Trophoblast cell (in vitro differentiated cells and primary cell): ENCODE measurements at regions not wholly inside any gene's neighbourhood (a gene's known extent, or its start where the extent isn't known, plus 50 kb on each side); places are given as distances from the start of the nearest gene placed in this dataset.

Source experiments
- DNase-seq, 2 donors: peaks; one replicate each; pipeline ENCODE4 v3.0.0-alpha.2; 2016
- H2AFZ ChIP-seq: 2 replicates; pipeline ENCODE4 v1.6.1; 2013; ENCODE audit warnings: low read length, moderate library complexity, mild to moderate bottlenecking; ENCODE audit not compliant: insufficient read depth, poor library complexity
- H2AK5ac ChIP-seq: 2 replicates; pipeline ENCODE4 v1.6.1; 2013; ENCODE audit warnings: mild to moderate bottlenecking, low read length
- H2BK120ac ChIP-seq: 2 replicates; pipeline ENCODE4 v1.6.1; 2013; ENCODE audit warnings: low read length, mild to moderate bottlenecking, moderate library complexity; ENCODE audit not compliant: insufficient read depth, poor library complexity
- H2BK12ac ChIP-seq: 2 replicates; pipeline ENCODE4 v1.6.1; 2013; ENCODE audit warnings: mild to moderate bottlenecking, low read length, moderate library complexity
- H2BK5ac ChIP-seq: 2 replicates; pipeline ENCODE4 v1.6.1; 2013; ENCODE audit warnings: low read length, low read depth, moderate library complexity, mild to moderate bottlenecking; ENCODE audit not compliant: poor library complexity
- H3K14ac ChIP-seq: 2 replicates; pipeline ENCODE4 v1.6.1; 2013; ENCODE audit warnings: mild to moderate bottlenecking, low read length
- H3K18ac ChIP-seq: 2 replicates; pipeline ENCODE4 v1.6.1; 2013; ENCODE audit warnings: mild to moderate bottlenecking, low read length
- H3K23ac ChIP-seq: 2 replicates; pipeline ENCODE4 v1.6.1; 2013; ENCODE audit warnings: low read length
- H3K27ac ChIP-seq: 2 replicates; pipeline ENCODE4 v1.5.1; 2013; ENCODE audit warnings: low read depth, mild to moderate bottlenecking, inconsistent platforms, low read length, moderate library complexity
- H3K27me3 ChIP-seq: 2 replicates; pipeline ENCODE4 v1.6.1; 2013; ENCODE audit warnings: inconsistent platforms, mild to moderate bottlenecking, low read length, moderate library complexity; ENCODE audit not compliant: insufficient read depth
- H3K36me3 ChIP-seq, 2 experiments: 1 replicate in 1 of 2; 2 replicates in 1 of 2; pipeline ENCODE4 v1.6.1; 2013; ENCODE audit warnings: low read length in 2 of 2, mild to moderate bottlenecking in 2 of 2, moderate library complexity in 1 of 2; ENCODE audit not compliant: insufficient read depth in 2 of 2, control insufficient read depth in 1 of 2
- H3K4ac ChIP-seq: 2 replicates; pipeline ENCODE4 v1.6.1; 2013; ENCODE audit warnings: low read depth, mild to moderate bottlenecking, low read length, moderate library complexity
- H3K4me1 ChIP-seq, 2 experiments: 1 replicate in 1 of 2; 2 replicates in 1 of 2; pipeline ENCODE4 v1.6.1; 2013; ENCODE audit warnings: low read length in 2 of 2, mild to moderate bottlenecking in 2 of 2, moderate library complexity in 1 of 2; ENCODE audit not compliant: insufficient read depth in 2 of 2, control insufficient read depth in 1 of 2
- H3K4me2 ChIP-seq: 2 replicates; pipeline ENCODE4 v1.6.1; 2013; ENCODE audit warnings: inconsistent platforms, mild to moderate bottlenecking, low read length, moderate library complexity
- H3K4me3 ChIP-seq: 2 replicates; pipeline ENCODE4 v1.5.1; 2013; ENCODE audit warnings: mild to moderate bottlenecking, low read depth, low read length, inconsistent platforms
- H3K79me1 ChIP-seq: one replicate; pipeline ENCODE4 v1.6.1; 2013; ENCODE audit warnings: low read length
- H3K79me2 ChIP-seq: 2 replicates; pipeline ENCODE4 v1.6.1; 2013; ENCODE audit warnings: low read length, mild to moderate bottlenecking; ENCODE audit not compliant: control insufficient read depth, insufficient read depth, poor library complexity
- H3K9ac ChIP-seq: 2 replicates; pipeline ENCODE4 v1.6.1; 2013; ENCODE audit warnings: mild to moderate bottlenecking, low read length
- H3K9me3 ChIP-seq: 2 replicates; pipeline ENCODE4 v1.6.1; 2013; ENCODE audit warnings: low read depth, mild to moderate bottlenecking, control low read depth, inconsistent platforms, low read length; ENCODE audit not compliant: insufficient read depth
- H4K12ac ChIP-seq: 2 replicates; pipeline ENCODE4 v1.6.1; 2013; ENCODE audit warnings: low read depth, mild to moderate bottlenecking, low read length, moderate library complexity
- H4K8ac ChIP-seq: 2 replicates; pipeline ENCODE4 v1.6.1; 2013; ENCODE audit warnings: low read depth, mild to moderate bottlenecking, low read length, moderate library complexity
- H4K91ac ChIP-seq: one replicate; pipeline ENCODE4 v1.6.1; 2013; ENCODE audit warnings: low read depth, mild to moderate bottlenecking, low read length, moderate library complexity
- WGBS: extraction: QIAGEN DNeasy Blood & Tissue Kit; methylation state at CpG from one replicate; pipeline ENCODE4 v1.1.7; 2013; ENCODE audit warnings: missing lambda C conversion rate; ENCODE audit not compliant: insufficient read length, insufficient coverage; ENCODE audit errors: extremely low coverage; 5-methylcytosine and 5-hydroxymethylcytosine counted together

DNA sequence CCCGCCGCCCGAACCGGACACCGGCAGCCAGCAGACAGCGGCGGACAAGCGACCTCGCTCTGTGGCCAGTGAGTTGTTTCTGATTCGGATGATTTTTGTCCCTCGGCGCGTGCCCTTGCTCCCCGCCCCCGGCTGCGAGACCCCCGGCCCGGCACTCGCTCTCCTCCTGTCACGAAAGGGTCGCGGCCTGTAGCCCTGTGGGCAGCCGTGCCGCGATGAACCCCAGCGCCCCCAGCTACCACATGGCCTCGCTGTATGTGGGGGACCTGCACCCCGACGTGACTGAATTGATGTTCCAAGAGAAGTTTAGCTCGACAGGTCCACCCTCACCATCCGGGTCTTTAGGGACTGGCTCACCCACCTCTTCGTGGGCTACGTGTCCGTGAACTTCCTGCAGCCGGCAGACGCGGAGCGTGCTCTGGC, 1257.5 kb upstream of the ACVR2A start:
- H3K9ac ChIP-seq = no peak overlapping the region
- WGBS = no CpG with 5 or more reads among the region's 38 CpGs
- no peaks in the 10 kb centered on the region for H3K4me1 ChIP-seq

DNA sequence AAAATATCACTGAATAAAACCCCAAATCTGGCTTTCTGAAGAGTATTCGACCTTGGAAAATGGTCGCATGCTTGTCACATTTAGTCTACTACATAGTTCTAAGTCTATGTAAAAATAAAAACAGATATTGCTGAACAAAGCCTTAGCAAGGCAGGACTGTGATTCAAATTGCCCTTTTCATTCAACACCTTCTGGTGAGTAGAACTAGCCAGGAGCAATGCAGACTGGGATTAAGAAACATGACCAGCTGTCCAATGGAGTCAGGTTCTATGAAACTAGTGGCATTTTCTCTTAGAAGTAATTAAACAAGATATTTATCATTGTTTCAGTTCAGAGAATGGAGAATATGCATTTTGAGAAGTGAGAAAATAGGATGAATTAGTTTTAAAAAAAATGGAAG, 1260.5 kb upstream of the ACVR2A start:
- Histone ChIP-seq H3K4me1 (no peaks in the 10 kb centered on the region), H3K4me3 (no peak overlapping the region), H3K18ac (no peak overlapping the region), H3K9me3 (peaks cover 4% of the 10 kb centered on the region), H3K36me3 (no peaks in the 10 kb centered on the region), H2AFZ (no peak overlapping the region), H3K79me2 (no peaks in the 10 kb centered on the region), H4K8ac (no peak overlapping the region), H3K4me2 (no peak overlapping the region), H4K91ac (no peak overlapping the region), H2BK120ac (no peak overlapping the region), H3K23ac (no peak overlapping the region), H3K9ac (no peak overlapping the region), H2AK5ac (no peak overlapping the region), H3K27ac (no peak overlapping the region), H3K14ac (no peak overlapping the region), H2BK12ac (no peak overlapping the region), H3K4ac (no peak overlapping the region), H4K12ac (no peak overlapping the region), H3K27me3 (no peaks in the 10 kb centered on the region), H2BK5ac (no peak overlapping the region), H3K79me1 (no peaks in the 10 kb centered on the region)
- DNase-seq = no peak
- WGBS = no CpG with 5 or more reads among the region's 2 CpGs

More for the DNA sequence above, 1257.5 kb upstream of the ACVR2A start:
- no peak overlapping the region for H3K4me2 ChIP-seq
- H2BK5ac ChIP-seq = no peak overlapping the region
- H3K4me3 ChIP-seq = no peak overlapping the region
- no peak overlapping the region for H2BK12ac ChIP-seq
- H3K9me3 ChIP-seq = peaks cover 4% of the 10 kb centered on the region
- H3K4ac ChIP-seq = no peak overlapping the region
- H3K79me2 ChIP-seq = no peaks in the 10 kb centered on the region
- no peak overlapping the region for H3K27ac ChIP-seq
- no peak overlapping the region for H2BK120ac ChIP-seq
- no peak overlapping the region for H4K12ac ChIP-seq
- H3K36me3 ChIP-seq = no peaks in the 10 kb centered on the region
- no peak overlapping the region for H3K23ac ChIP-seq
- no peak overlapping the region for H3K14ac ChIP-seq
- no peaks in the 10 kb centered on the region for H3K27me3 ChIP-seq
- DNase-seq = no peak
- no peak overlapping the region for H4K91ac ChIP-seq
- no peak overlapping the region for H2AK5ac ChIP-seq
- H2AFZ ChIP-seq = no peak overlapping the region
- no peak overlapping the region for H3K18ac ChIP-seq
- H3K79me1 ChIP-seq = no peaks in the 10 kb centered on the region
- H4K8ac ChIP-seq = no peak overlapping the region

GRCh38 chr2:146579147-146579930, 1265.5 kb upstream of the ACVR2A start:
- no peaks in the 10 kb centered on the region for H3K79me2 ChIP-seq
- H3K27me3 ChIP-seq = no peaks in the 10 kb centered on the region
- no peaks in the 10 kb centered on the region for H3K79me1 ChIP-seq
- H4K91ac ChIP-seq = no peak overlapping the region
- H3K9ac ChIP-seq = no peak overlapping the region
- no CpG with 5 or more reads among the region's 1 CpG for WGBS
- H3K14ac ChIP-seq = no peak overlapping the region
- no peaks in the 10 kb centered on the region for H3K36me3 ChIP-seq
- peak in 1 of 2 donors; percentile 62 for DNase-seq
- no peak overlapping the region for H2AFZ ChIP-seq
- no peak overlapping the region for H3K4ac ChIP-seq
- H3K9me3 ChIP-seq = no peaks in the 10 kb centered on the region
- no peak overlapping the region for H3K4me3 ChIP-seq
- no peak overlapping the region for H2BK120ac ChIP-seq
- no peak overlapping the region for H3K23ac ChIP-seq
- no peak overlapping the region for H2BK12ac ChIP-seq
- no peak overlapping the region for H2AK5ac ChIP-seq
- no peak overlapping the region for H3K18ac ChIP-seq
- no peak overlapping the region for H4K12ac ChIP-seq
- H3K4me2 ChIP-seq = no peak overlapping the region
- no peak overlapping the region for H3K27ac ChIP-seq
- no peak overlapping the region for H2BK5ac ChIP-seq
- no peak overlapping the region for H4K8ac ChIP-seq
- no peaks in the 10 kb centered on the region for H3K4me1 ChIP-seq

DNA sequence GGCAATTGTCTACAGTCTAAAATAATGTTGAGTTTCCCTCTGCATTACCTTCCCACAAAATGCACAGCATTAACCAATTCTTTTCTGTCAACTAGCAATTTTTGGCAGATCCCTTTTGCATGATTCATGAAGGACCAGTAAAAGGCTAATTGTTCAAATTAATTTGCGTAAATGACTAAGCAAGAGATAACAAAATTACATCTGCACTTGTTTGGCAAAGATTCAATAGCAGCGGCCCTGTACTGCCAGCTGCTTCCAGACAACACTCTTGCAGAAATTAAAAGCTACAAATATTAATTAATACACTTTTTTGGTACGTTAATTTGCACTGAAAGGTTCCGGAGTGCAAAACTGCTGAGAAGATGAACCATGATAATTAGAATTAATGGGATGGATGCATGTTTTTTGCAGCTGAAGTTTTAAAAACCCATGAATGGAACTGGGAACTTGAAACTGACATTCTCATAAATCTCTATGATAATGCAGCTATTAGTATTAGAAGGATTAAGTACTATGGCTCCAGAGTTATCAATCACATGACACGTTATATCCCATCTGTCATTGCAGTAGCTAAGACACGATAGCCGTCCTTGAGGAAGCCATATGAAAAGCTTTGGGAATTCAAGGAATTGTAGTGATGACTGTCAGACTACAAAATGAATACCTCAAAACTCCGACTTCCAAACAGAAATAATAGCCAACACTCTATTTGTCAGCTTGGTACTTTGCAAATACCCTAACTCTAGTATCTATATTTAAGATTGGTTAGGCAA, 1268.3 kb upstream of the ACVR2A start:
- Histone ChIP-seq H3K36me3 (no peaks in the 10 kb centered on the region), H3K27me3 (no peaks in the 10 kb centered on the region), H2BK12ac (no peak overlapping the region), H3K14ac (no peak overlapping the region), H4K8ac (no peak overlapping the region), H3K79me2 (no peaks in the 10 kb centered on the region), H2BK5ac (no peak overlapping the region), H4K91ac (no peak overlapping the region), H4K12ac (no peak overlapping the region), H3K18ac (no peak overlapping the region), H3K9me3 (no peaks in the 10 kb centered on the region), H3K4ac (no peak overlapping the region), H3K4me1 (no peaks in the 10 kb centered on the region), H3K79me1 (no peaks in the 10 kb centered on the region), H2AFZ (no peak overlapping the region), H2BK120ac (no peak overlapping the region), H3K4me3 (no peak overlapping the region), H3K23ac (no peak overlapping the region), H3K9ac (no peak overlapping the region), H3K4me2 (no peak overlapping the region), H2AK5ac (no peak overlapping the region), H3K27ac (no peak overlapping the region)
- DNase-seq = no peak
- WGBS = no CpG with 5 or more reads among the region's 8 CpGs
